NCI-H1417 (cell line): ENCODE measurements at regions not wholly inside any gene's neighbourhood (a gene's known extent, or its start where the extent isn't known, plus 50 kb on each side); places are given as distances from the start of the nearest gene placed in this dataset.

Experiments used
- DNase-seq, 3 experiments: peaks; one replicate each; lab custom pipeline; 2025; lab: John Stamatoyannopoulos, UW

DNA sequence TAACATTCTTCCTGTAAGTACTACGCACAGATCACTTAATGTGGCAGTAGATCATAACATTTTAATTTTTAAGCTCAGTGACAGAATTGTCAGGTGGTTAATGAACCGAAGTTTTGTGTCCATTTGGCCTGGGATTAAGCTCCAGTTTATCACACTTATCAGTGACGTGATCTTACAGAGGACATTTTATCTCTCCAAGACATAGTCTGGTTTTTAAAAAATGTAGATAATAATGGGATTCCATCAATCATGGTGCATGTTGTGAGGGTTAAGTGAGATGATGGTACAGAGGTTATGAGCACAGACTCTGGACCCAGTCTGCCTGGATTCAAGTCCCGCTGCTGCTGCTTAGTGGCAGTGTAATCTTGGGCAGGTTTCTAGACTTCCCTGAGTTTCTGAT is 66.0 kb upstream of the ZFAND5 start:
- no peak for DNase-seq

DNA sequence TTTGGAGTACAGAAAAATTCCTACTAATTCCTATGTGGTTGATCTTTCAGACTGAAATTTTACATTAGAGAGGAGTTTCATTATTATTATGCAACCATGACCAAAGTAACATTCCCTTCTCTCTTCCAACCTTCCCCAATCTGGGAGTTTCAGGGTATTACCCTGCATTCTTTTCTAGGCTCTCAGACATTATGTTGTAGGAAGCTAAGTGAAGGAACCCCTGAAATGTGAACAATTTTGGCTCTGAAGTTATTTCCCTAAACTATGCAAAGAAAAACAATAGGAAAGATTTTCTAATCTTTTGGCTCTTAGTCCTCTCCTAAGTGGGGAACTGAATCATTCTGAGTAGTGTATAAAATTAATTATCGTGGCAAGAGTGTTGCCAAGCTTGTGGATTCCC is 63.3 kb upstream of the ZFAND5 start:
- no peak for DNase-seq

DNA sequence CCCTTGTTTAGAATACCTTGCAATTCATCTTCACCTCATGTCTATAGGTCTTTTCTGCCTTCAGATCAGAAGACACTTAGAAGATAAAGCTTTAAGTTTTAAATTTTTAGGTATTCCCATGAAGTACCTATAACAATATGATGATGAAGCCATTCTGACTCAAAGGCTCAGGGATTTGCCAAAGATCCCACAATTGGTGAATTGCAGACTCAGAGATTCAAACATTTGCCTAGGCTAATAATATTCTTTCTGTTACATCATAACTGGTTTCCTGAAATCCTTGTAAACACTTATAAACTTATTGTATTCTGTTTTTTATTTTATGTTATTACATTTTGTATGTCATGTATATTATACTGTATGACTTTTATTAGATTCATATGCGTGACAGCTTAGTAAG is 62.8 kb upstream of the ZFAND5 start:
- no peak for DNase-seq

DNA sequence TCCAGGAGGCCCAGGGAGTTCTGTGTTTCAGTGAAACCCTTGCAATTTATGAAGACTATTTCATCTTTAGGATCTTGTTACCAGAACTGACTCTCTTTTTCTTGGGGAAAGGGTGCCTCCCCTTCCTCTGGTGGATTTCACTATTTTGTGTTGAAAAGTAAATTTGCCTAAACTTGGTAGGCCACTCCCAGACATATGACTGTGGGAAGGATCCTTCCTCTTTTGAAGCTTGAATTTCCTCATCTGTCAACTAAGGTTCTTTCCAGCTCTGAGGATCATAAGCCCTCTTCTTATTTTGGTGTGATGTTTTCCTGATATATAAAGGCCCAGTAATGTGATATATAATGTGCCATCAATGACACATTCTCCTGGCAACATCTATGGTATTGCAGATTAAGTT is 59.1 kb upstream of the ZFAND5 start:
- DNase-seq = no peak

DNA sequence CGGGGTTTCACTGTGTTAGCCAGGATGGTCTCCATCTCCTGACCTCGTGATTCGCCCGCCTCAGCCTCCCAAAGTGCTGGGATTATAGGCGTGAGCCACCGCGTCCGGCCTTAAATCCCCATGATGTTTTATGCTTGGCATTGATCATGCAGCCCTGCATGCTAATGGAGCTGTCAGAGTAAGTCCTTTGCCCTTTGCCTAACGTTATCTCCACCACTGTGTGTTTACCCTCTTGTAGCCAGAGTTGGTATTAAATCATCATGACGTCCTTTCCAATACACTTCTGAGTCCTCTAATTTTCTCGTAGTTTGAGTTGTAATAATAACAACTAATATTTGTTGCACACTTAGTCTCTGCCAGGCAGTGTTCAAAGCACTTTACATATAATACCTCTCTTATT is 57.2 kb upstream of the ZFAND5 start:
- no peak for DNase-seq

DNA sequence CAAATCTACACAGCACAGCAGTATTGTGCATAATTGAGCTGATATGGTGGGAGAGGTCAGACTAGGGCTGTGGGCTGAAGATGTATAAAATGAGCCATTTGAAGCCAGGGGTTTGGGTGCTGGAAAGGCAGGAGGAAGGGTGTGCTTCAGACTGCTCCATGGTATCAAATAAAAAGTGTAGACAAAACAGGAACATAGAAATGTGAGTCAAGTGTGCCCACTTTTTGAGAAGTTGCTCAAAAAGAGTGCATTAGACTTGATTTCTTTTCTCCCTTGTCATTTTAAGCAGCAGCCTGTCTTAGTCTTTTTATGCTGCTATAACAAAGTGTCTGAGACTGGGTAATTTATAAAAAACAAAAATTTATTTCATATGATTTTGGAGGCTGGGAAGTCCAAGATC is 55.8 kb upstream of the ZFAND5 start:
- no peak for DNase-seq

DNA sequence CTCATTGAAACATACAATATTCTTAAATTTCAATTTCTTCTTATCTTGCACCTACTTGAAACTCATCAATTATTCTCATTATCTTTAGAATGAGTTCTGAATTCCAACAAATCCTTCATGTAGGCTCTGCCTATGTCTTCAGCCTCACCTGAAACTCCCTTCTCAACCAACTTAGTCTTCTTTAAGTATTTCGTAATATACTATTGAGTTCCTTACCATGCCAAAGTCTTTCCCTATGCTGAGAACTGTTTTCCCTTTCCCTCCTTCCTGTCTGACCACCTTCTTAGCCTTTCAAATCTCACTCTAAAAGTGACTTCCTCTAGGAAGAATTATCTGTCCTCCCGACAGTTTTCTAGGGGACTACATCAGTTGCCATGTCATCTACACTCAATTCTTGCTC is 50.9 kb upstream of the ZFAND5 start:
- no peak for DNase-seq

DNA sequence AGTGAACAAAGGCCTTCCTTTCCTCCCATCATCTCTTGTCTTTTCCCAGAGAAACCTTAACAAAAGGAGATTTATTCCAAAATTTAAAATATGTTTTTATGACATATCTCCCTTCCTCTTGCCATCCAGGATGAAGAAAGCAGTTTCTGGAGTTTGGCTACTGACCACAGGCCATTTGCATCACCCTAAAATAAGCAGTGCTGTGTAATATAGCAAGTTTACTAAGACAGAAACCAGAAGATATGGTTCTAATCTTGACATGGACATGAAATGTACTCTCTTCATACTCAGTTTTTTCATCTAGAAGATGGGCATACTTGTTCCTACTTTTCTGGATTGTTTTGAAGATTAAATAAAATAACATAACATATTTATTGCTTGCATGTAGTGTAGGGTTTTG is 50.2 kb upstream of the ZFAND5 start:
- DNase-seq = no peak
